Brain microvascular endothelial cell (primary cell): ENCODE measurements at regions not wholly inside any gene's neighbourhood (a gene's known extent, or its start where the extent isn't known, plus 50 kb on each side); places are given as distances from the start of the nearest gene placed in this dataset.
A peak's percentile ranks its signal among the peaks of the same experiment; 100 is the strongest.

Experiments
- DNase-seq: peaks from one replicate; pipeline ENCODE4 v3.0.0-alpha.2; 2020
- H3K27ac ChIP-seq: fragments of 250-450 bp; sonication (Bioruptor Pico); 2 replicates; pipeline ENCODE4 v1.5.1; 2020; ENCODE audit warnings: mild to moderate bottlenecking, moderate library complexity
- H3K27me3 ChIP-seq: fragments of 250-450 bp; sonication (Bioruptor Pico); replicated peaks from 2 replicates; pipeline ENCODE4 v1.5.1; 2020; ENCODE audit warnings: mild to moderate bottlenecking
- H3K36me3 ChIP-seq: fragments of 250-450 bp; sonication (Bioruptor Pico); replicated peaks from 2 replicates; pipeline ENCODE4 v1.5.1; 2020; ENCODE audit warnings: mild to moderate bottlenecking
- H3K4me3 ChIP-seq: 2 replicates; pipeline ENCODE4 v1.5.1; 2011; ENCODE audit warnings: low read depth, mild to moderate bottlenecking, control low read depth, low read length, moderate library complexity
- CTCF ChIP-seq: IDR thresholded peaks from 2 replicates; pipeline ENCODE4 v1.5.1; 2011; ENCODE audit warnings: low read depth, mild to moderate bottlenecking, moderate library complexity, low read length, control low read depth, inconsistent platforms; ENCODE audit errors: missing control alignments
- in situ Hi-C: cut with HindIII; loops from 2 replicates; pipeline ENCODE4 v1.10.0; 2017; ENCODE audit warnings: low sequenced_read_pairs, low pct_ligation_motif_present

GRCh38 chr2:40646642-40647041 is 194.8 kb upstream of the SLC8A1 start:
- no peak for DNase-seq
- Histone ChIP-seq H3K27ac (no peak overlapping the region), H3K36me3 (no peaks in the 10 kb centered on the region), H3K4me3 (no peak overlapping the region), H3K27me3 (no peaks in the 10 kb centered on the region)
- no peak for TF ChIP-seq CTCF
- in situ Hi-C loops: no loop called here

- Histone ChIP-seq H3K27me3 (no peaks in the 10 kb centered on the region), H3K27ac (no peak overlapping the region), H3K36me3 (no peaks in the 10 kb centered on the region), H3K4me3 (no peak overlapping the region)
- in situ Hi-C loops: no loop called here
- TF ChIP-seq CTCF: no peak
- no peak for DNase-seq
Measured at GRCh38 chr2:40652155-40652554, 200.3 kb upstream of the SLC8A1 start.

- Histone ChIP-seq H3K27ac (no peak overlapping the region), H3K36me3 (no peaks in the 10 kb centered on the region), H3K4me3 (no peak overlapping the region), H3K27me3 (no peaks in the 10 kb centered on the region)
- no peak for DNase-seq
- TF ChIP-seq CTCF: no peak
- in situ Hi-C loops: no loop called here
Measured at GRCh38 chr2:40653829-40654228, 201.9 kb upstream of the SLC8A1 start.

- TF ChIP-seq CTCF: no peak
- H3K27ac ChIP-seq: no peak overlapping the region
- in situ Hi-C loops: no loop called here
- DNase-seq: no peak
- H3K4me3 ChIP-seq: no peak overlapping the region
- no peaks in the 10 kb centered on the region for H3K27me3 ChIP-seq
- no peaks in the 10 kb centered on the region for H3K36me3 ChIP-seq
Measured at GRCh38 chr2:40654346-40654745, 202.5 kb upstream of the SLC8A1 start.

- Histone ChIP-seq H3K27me3 (no peaks in the 10 kb centered on the region), H3K36me3 (no peaks in the 10 kb centered on the region), H3K27ac (no peak overlapping the region), H3K4me3 (no peak overlapping the region)
- no peak for TF ChIP-seq CTCF
- DNase-seq: peak; percentile 35
- in situ Hi-C loops: no loop called here
Measured at GRCh38 chr2:40658941-40659340, 207.1 kb upstream of the SLC8A1 start.

GRCh38 chr2:40665493-40666232 is 213.8 kb upstream of the SLC8A1 start:
- Histone ChIP-seq H3K27me3 (no peaks in the 10 kb centered on the region), H3K36me3 (no peaks in the 10 kb centered on the region), H3K4me3 (no peak overlapping the region), H3K27ac (no peak overlapping the region)
- no peak for TF ChIP-seq CTCF
- in situ Hi-C loops: no loop called here
- DNase-seq: no peak
